Right renal pelvis (tissue), 4 donors: ENCODE measurements at regions not wholly inside any gene's neighbourhood (a gene's known extent, or its start where the extent isn't known, plus 50 kb on each side); places are given as distances from the start of the nearest gene placed in this dataset.

Experiments
- DNase-seq, 4 donors: peaks; one replicate each; pipeline ENCODE4 v3.0.0-alpha.2; 2013; ENCODE audit warnings: low read depth in 4 of 4, low spot score in 3 of 4, missing footprints in 1 of 4

DNA sequence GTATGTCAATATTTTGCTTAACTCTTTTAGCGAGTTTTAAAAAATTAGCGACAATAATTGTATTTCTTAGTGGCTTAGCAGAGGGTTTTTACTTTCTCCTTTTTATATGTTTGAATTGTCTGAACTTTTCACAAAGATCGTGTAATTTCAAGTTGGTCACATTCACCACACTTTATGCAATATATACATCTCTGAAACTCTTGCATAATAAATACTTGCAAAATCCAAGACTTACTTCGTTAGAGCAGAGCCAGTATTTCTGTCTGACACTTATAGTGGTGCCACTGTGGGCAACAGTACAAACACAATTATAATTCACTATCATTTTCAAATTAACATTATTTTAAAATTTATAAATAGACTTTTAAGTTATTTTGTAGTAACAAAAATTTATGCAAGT, 62.0 kb downstream of the SUCNR1 start:
- DNase-seq: no peak

- no peak for DNase-seq
These were observed 67.0 kb downstream of the SUCNR1 start for GRCh38 chr3:151940481-151940880.

GRCh38 chr3:151943539-151943938, 70.1 kb downstream of the SUCNR1 start:
- DNase-seq: no peak

DNA sequence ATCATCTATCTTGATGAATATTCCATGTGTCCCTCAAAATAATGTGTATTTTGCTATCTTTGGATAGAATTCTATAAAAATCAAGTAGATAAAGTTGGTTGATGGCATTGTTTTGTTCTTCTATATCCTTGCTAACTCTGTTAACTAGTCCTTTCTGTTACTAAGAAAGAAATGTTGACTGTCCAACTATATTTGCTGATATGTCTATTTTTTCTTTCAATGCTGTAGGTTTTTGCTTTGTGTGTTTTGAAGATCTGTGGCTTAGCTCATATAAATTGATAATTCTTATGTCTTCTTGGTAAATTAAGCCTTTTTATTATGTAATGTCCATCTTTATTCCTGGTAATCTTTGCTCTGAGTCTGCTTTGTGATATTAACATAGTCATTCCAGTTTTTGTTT, 70.9 kb downstream of the SUCNR1 start:
- DNase-seq: no peak

DNA sequence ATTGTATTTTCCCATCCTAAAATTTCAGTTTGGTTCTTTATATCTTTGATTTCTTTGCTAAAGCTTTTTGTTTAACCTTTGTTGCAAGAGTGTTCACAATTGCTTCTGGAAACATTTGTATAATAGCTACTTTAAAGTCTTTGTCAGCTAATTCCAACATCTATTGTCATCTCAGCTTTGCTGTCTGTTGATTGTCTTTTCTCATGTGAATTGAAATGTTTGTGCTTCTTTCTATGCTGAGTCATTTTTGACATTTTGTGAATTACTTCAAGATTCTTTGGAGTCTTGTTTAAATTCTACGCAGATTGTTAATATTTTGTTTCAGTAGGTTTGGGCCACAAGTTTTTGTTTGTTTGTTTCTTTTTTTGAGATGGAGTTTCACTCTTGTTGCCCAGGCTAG, 73.2 kb downstream of the SUCNR1 start:
- no peak for DNase-seq

GRCh38 chr3:151949706-151950105, 76.3 kb downstream of the SUCNR1 start:
- no peak for DNase-seq

DNA sequence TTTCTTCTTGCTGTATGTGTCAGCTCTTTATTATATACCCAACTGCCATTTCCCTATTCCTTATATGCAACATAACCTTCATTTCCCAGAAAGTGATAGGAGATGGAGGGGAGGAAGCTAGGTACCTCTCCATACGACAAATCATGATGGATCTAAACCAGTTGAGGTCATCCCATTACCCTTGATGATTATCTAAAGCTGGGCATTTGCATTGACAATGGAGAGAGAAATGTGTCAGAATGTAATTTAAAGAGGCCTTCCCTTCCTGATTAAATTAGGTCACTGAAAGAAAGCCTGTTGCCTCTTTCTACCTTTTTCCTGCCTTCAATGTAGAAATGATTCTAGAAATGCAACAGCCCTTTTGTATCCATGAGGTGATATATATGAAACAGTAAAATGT, 81.9 kb downstream of the SUCNR1 start:
- no peak for DNase-seq

GRCh38 chr3:151960961-151961580, 87.6 kb downstream of the SUCNR1 start:
- no peak for DNase-seq

- no peak for DNase-seq
These were observed 88.9 kb downstream of the SUCNR1 start for GRCh38 chr3:151962352-151962751.

DNA sequence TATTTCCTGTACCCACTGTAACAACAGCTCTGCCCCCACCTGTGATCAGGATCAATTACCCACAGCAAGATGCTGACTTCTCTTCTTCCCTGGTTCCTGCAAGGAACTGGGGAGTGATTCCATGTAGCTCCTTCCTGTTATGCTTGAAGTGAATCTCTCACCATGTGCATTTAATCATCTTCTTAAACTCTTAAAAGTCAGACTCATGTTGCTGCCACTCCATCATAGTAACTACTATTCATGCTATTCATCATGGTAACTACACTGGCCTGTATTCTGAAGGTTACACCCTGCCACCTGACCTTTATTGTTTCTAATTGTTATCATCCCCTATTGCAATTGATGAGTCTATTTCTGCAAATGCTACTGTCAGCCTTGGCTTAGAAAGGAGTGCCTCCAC, 89.5 kb downstream of the SUCNR1 start:
- no peak for DNase-seq

DNA sequence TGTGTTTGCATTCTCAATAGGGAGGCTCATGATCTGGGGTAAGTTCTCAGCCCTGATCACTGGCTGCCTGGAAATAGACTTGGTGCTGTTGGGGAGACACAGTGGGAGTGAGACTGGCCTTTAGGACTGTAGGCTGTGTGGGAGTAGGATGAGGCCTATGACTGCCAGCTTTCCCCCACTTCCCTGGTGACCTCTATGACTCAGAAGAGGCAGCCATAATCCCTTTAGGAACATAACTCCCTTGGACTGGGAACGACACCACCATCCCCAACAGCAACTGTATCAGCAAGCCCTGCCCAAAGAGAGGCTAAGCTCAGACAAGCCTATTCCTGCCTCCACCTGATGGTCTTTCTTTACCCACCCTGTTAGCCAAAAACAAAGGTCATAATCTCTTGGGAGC, 91.3 kb downstream of the SUCNR1 start:
- no peak for DNase-seq

GRCh38 chr3:151969026-151969642, 95.7 kb downstream of the SUCNR1 start:
- no peak for DNase-seq

- no peak for DNase-seq
These were observed 98.6 kb downstream of the SUCNR1 start for GRCh38 chr3:151971814-151972579.

- no peak for DNase-seq
These were observed 100.6 kb downstream of the SUCNR1 start for GRCh38 chr3:151974067-151974466.

GRCh38 chr3:151976211-151977050, 103.0 kb downstream of the SUCNR1 start:
- no peak for DNase-seq

GRCh38 chr3:151979906-151980305, 106.5 kb downstream of the SUCNR1 start:
- DNase-seq: no peak

DNA sequence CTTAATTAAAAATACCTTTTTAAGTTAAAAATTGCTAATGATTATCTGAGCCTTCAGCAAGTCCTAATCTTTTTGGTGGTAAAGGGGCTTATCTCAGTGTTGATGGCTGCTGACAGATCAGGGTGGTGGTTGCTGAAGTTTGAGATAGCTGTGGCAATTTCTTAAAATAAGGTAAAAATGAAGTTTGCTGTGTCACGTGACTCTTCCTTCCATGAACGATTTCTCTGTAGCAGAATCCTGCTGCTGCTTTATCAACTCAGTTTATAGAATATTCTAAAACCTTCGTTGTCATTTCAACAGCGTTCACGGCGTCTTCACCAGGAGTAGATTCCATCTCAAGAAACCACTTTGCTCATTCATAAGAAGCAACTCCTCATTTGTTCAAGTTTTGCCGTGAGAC, 110.1 kb downstream of the SUCNR1 start:
- no peak for DNase-seq

DNA sequence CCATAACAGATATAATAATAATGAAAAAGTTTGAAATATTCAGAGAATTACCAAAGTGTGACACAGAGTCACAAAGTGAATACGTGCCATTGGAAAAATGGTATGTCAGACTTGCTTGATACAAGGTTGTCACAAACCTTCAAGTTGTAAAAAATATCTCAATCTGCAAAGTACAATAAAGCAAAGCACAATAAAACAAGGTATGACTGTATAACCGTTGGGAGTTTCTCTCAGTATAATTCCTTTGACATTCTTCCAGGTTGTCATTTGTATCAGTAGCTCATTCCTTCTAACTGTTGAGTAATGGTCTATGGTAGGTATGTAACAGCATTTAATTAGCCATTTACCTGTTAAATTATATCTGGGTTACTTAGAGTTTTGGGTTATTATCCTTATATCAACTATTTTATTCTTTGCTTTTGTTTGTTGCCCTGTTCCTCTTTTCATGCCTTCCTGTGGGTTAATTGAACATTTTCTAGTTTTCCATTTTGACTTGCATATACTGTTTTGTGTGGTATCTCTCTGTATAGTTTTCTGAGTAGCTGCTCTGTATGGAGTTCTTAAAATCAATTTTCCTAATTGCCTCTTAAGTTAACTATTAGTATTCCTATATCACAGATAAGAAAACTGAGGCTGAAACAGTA, 112.5 kb downstream of the SUCNR1 start:
- DNase-seq: no peak

DNA sequence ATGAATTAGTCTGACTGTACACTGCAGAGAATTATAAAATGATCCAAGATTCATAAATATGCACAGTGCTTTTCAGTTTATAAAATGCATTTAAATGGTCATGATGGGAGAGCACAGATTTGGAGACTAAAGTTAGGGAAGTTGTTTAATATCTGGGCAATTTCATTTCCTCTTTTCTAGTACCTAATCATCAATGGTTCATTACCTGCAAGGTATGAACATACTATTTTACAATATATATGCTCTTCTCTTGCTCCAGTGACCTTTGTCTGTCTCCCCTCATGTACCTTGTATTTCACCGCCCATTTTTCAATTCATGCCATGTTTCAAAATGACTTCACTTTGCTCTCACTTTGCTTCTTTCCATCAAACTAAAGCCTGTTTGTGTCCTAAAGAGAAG, 114.5 kb downstream of the SUCNR1 start:
- DNase-seq: no peak

DNA sequence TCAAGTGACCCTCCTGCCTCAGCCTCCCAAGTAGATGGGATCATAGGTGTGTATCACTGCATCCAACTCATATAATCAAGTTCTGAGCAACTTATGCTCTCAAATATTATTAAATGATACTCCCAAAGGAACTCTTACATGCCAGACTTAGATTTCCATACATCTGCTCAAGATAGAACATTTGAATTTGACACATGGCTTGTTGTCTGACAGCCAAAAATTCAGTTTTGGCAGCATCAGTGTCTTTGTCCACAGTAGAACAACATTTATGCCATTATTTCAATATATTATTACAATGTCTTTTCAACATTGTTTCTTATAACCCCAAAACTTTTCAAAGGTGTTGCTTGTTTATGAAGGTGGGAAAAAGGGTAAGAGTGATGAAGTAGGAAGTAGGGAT, 116.2 kb downstream of the SUCNR1 start:
- DNase-seq: no peak
